Glomerular visceral epithelial cell (primary cell): ENCODE measurements at regions not wholly inside any gene's neighbourhood (a gene's known extent, or its start where the extent isn't known, plus 50 kb on each side); places are given as distances from the start of the nearest gene placed in this dataset.
A peak's percentile ranks its signal among the peaks of the same experiment; 100 is the strongest.
"Not testable (repeated sequence)": the region's sequence is repeated elsewhere in the genome, so short reads cannot be mapped to it uniquely, and the experiment has no call there.

Experiments used
- DNase-seq: peaks from one replicate; pipeline ENCODE4 v3.0.0-alpha.2; 2016; ENCODE audit errors: extremely low spot score

DNA sequence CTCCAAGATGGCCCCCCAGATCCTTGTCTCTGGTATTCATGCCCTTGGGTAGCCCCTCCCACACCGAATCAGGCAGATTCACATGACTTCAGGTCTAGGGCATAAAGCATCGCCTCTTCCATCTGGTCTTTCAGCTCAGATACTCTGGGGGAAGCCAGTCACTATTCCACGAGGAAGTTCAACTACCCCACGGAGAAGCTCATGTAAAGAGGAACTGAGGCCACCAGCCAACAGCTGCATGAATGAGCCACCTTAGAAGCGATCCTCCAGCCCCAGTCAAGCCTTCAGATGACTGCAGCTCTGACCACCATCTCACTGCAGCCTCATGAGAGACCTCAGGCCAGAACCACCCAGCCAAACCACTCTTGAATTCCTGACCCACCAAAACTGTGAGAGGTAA lies 54.1 kb downstream of the SOCS3 start:
- no peak for DNase-seq

DNA sequence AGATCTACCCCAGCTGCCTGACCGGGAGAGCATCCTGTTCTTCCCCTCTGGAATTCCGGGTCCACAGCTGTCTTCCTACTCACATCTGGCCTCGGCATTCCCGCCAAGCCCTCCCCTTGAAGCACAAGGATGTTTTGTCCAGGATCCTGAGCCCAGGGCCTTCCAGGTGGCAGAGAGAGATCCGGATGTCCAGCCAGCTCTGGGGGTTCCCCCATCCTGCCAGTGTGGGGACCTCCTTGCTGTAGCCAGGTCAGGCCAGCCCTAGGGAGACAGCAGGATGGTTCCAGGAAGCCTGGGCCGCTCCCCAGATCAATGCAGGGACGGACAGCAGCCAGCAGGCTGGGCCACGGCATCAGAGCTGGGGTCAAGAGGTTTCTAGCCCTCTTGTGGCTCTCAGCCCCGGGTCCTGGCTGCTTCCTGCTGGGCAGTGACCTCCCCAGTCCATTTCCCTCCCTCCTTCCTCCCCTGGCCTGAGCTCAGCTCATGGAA lies 55.3 kb downstream of the SOCS3 start:
- DNase-seq = no peak

GRCh38 chr17:78302478-78302877 lies 57.4 kb downstream of the SOCS3 start:
- DNase-seq = no peak

DNA sequence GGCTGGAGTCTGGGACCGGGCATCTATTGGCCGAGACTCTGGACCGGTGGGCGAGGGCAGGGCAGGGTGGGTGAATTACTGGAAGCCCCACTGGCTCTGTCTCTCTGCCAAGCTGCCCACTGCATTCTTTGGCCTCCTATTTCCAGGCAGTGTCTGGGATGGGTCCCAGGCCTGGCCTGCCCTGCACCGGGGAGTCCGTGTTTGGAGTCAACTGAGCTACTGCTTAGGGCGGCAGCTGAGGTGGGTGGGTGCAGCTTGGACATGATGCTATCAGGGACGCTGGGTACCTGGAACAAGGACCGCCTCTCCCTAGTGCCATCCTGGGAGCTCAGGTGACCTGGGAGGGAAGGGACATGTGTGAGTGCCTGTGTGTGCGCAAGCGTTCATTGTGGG lies 58.1 kb downstream of the SOCS3 start:
- no peak for DNase-seq

DNA sequence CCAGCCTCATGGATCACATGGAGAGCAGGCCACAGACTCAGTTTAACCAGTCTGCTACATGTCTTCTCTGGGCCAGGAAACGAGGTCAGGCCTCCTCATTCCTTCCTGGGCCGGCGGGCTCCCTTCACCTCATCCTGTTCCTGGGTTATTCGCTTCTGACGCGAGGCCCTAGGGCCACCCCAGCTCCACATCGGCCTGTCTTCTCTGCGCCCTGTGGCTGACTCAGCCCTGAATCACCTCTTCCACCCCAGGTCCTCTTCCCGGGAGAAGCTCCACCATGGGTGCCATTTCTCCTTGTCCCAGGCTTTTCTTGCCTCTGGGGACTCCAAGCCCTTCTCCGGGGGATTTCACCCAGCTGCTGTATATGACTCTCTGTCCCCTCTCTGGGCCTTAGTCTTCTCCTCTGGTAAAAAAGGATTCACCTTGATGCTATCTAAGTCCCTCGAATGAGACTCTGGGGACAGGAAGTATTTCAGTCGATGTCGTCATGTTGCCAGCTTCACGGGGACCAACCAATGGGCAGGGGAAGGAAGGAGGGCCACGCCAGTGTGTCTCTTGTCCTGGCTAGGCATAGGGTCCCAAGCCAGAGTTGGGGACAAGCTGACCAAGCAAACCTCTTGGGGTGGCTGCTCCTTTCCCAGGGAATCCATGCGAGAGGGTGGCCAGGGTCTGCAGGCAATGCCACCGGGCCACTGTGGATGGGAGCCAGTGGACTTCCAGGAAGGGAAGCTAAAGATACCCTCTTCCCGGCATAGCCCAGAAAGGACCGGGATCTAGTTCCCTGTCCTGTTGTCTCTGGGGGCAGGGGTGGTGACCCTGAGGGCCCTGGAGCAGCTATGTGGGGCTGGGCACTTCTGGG lies 58.7 kb downstream of the SOCS3 start:
- peak; percentile 49 for DNase-seq

DNA sequence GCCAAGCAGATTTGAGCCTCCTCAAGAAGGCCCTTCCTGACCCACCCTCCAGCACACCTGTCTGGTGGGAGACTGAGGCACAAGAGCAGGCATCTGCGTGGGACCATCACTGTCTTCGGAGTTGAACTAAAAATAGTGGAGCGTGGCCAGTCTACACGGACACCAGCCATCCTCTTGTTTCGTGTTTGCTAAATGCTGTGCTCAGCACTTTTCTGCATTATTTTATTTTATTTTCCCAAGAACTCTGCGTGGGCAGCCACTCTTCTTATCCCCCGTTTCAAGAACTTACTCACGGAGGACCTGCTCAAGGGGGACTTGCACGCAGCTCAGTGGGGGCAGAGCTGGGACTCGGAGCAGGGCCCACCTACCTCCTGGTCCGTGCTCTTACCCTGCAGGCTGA lies 60.8 kb downstream of the SOCS3 start:
- no peak for DNase-seq

- no peak for DNase-seq
These were observed 63.3 kb downstream of the TMEM235 start for GRCh38 chr17:78294776-78295175.

DNA sequence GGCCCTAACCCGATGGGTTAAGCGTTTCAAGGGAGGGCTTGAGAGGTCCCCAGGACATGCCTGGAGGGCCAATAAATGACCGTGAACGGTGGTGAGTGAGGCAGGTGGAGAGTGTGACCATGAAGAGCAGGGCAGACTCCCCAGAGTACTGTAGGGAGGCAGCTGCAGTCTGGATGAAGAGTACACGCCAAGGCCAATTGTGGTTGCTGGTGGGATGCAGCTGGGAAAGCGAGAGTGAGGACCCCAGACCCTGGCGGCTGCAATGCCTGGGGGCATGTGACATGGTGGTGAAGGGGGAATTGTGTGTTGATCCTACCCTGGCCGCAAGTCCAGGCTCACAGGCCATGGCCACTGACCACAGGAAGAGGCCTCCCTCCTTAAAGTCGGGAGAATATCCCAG lies 62.9 kb downstream of the TMEM235 start:
- no peak for DNase-seq

- DNase-seq = not testable (repeated sequence)
These were observed 61.7 kb downstream of the TMEM235 start for GRCh38 chr17:78293151-78293550.

- DNase-seq = no peak
These were observed 60.8 kb downstream of the TMEM235 start for GRCh38 chr17:78291944-78292910.

DNA sequence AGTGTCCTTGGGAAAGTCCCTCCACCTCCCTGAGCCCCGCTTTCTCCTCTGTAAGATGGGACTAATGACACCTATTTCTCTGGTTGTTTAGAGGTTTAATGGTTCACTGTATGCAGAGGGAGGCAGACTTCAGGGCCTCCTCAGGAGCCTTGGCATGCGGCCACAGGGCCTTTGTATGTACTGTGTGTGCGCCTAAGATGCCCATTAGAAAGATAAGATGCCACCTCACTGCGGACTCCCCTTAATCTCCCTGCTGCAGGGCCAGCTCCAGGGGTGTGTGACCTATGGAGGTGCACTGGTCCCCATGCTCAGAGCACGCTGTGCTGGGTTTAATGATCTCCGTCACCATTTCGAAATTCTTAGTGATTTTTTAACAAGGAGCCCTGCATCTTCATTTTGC lies 59.3 kb downstream of the TMEM235 start:
- DNase-seq = no peak
